Breast epithelium (tissue), 3 donors: ENCODE measurements at regions not wholly inside any gene's neighbourhood (a gene's known extent, or its start where the extent isn't known, plus 50 kb on each side); places are given as distances from the start of the nearest gene placed in this dataset.

Experiments used
- CTCF ChIP-seq, 3 donors: fragments of 450-650 bp; IDR thresholded peaks; one replicate each; pipeline ENCODE4 v1.5.1; 2016 to 2017; ENCODE audit warnings: antibody characterized with exemption in 3 of 3, mild to moderate bottlenecking in 3 of 3, moderate library complexity in 3 of 3
- POLR2A ChIP-seq: fragments of 450-650 bp; IDR thresholded peaks from one replicate; pipeline ENCODE4 v1.6.1; 2016; ENCODE audit warnings: antibody characterized with exemption, mild to moderate bottlenecking, moderate library complexity
- POLR2AphosphoS5 ChIP-seq, 3 donors: sonication (generic); formaldehyde crosslinking; IDR thresholded peaks; one replicate each; pipeline ENCODE4 v1.6.1; 2017; ENCODE audit warnings: antibody characterized with exemption in 3 of 3

DNA sequence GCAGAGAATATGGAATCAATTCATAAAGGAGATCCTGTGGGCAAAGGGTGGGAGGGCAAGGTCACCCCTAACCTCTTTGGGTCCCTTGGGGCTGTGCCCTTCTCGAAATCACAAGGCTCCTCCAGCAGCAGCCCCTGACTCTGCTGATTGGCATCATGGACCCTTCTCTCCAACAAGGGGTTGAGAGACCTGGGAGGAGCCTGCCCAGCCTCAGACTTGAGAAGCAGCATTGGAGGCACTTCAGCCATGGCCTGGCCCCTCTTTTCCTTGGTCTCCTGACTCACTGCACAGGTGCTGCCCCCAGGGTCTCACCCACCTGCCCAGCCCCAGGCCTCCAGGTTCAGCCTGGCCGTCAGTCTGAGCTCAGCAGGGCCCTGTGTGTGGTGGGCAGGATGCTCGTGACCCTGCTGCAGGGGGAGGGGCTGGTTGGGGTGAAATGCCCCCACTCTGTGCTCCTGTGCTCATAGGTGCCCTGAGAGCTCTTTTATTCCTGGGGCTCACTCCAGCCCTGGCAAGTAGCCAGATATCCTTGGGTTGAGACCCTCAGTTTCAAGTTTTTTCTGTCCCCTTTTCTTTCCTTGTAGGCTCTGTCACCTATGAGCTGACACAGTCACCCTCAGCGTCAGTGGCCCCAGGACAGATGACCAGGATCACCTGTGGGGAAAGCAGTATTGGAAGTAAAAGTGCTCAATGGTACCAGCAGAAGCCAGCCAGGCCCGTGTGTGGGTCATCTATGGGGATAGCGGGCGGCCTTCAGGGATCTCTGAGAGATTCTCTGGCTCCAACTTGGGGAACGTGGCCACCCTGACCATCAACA, 110.8 kb downstream of the GGTLC2 start:
- no peak for TF ChIP-seq CTCF (IDR thresholded peaks at IDR 0.05)
- TF ChIP-seq POLR2A: no peak
- no peak for TF ChIP-seq POLR2AphosphoS5 (IDR thresholded peaks at IDR 0.05)
